IMR-90 (cell line): ENCODE measurements at regions not wholly inside any gene's neighbourhood (a gene's known extent, or its start where the extent isn't known, plus 50 kb on each side); places are given as distances from the start of the nearest gene placed in this dataset.

Source experiments
- ATAC-seq: fragments of 200-7000 bp; cut with Tn5 transposase; 2 replicates; pipeline ENCODE4 v1.9.1; 2020; ENCODE audit warnings: low read depth, mild to moderate bottlenecking, moderate library complexity
- BruUV-seq: library from RNA; stranded (reverse); fragments of 400-500 nt; replicated peaks from 2 replicates; lab custom pipeline; 2021; lab: Mats Ljungman, UMichigan
- CTCF ChIA-PET: fragments of 300-600 bp; formaldehyde crosslinking; extraction: SDS; loops from one replicate; lab custom pipeline; 2021; ENCODE audit warnings: antibody characterized with exemption; lab: Yijun Ruan, JAX
- POLR2A ChIA-PET: fragments of 300-600 bp; sonication (Branson Sonifier 250); formaldehyde crosslinking; loops from one replicate; lab custom pipeline; 2022; ENCODE audit warnings: antibody characterized with exemption; ENCODE audit not compliant: unreplicated experiment; lab: Charles Lee
- DNase-seq: peaks from one replicate; pipeline ENCODE4 v3.0.0; 2013
- H2AFZ ChIP-seq: replicated peaks from 2 replicates; pipeline ENCODE3; 2013; ENCODE audit warnings: low read length, mild to moderate bottlenecking; ENCODE audit not compliant: poor library complexity
- H2AK5ac ChIP-seq: 2 replicates; pipeline ENCODE4 v1.6.1; 2013; ENCODE audit warnings: low read depth, low read length, inconsistent platforms
- H2AK9ac ChIP-seq: replicated peaks from 2 replicates; pipeline ENCODE3; 2013; ENCODE audit warnings: mild to moderate bottlenecking, low read depth, low read length, moderate library complexity; ENCODE audit not compliant: poor library complexity
- H2BK120ac ChIP-seq: 2 replicates; pipeline ENCODE4 v1.6.1; 2013; ENCODE audit warnings: low read depth, low read length, inconsistent platforms
- H2BK15ac ChIP-seq: 3 replicates; pipeline ENCODE4 v1.6.1; 2013; ENCODE audit warnings: low read depth, low read length, inconsistent platforms
- H2BK20ac ChIP-seq: 2 replicates; pipeline ENCODE4 v1.6.1; 2013; ENCODE audit warnings: low read depth, mild to moderate bottlenecking, inconsistent platforms, low read length, moderate library complexity
- H2BK5ac ChIP-seq: 2 replicates; pipeline ENCODE4 v1.6.1; 2013; ENCODE audit warnings: mild to moderate bottlenecking, low read depth, low read length, inconsistent platforms; ENCODE audit not compliant: poor library complexity, severe bottlenecking
- H3K14ac ChIP-seq: replicated peaks from 2 replicates; pipeline ENCODE4 v1.6.1; 2013; ENCODE audit warnings: low read depth, low read length, inconsistent platforms
- H3K18ac ChIP-seq: 2 replicates; pipeline ENCODE4 v1.6.1; 2013; ENCODE audit warnings: low read depth, low read length, control low read depth
- H3K23ac ChIP-seq: 2 replicates; pipeline ENCODE4 v1.6.1; 2013; ENCODE audit warnings: low read depth, low read length, inconsistent platforms
- H3K27ac ChIP-seq: 2 replicates; pipeline ENCODE4 v1.5.1; 2013; ENCODE audit warnings: mild to moderate bottlenecking, control low read depth, low read length; ENCODE audit not compliant: insufficient read depth
- H3K27me3 ChIP-seq: 2 replicates; pipeline ENCODE4 v1.6.1; 2013; ENCODE audit warnings: low read length; ENCODE audit not compliant: control insufficient read depth, insufficient read depth
- H3K36me3 ChIP-seq: 2 replicates; pipeline ENCODE4 v1.6.1; 2013; ENCODE audit warnings: low read length, mixed read lengths; ENCODE audit not compliant: control insufficient read depth, insufficient read depth
- H3K4ac ChIP-seq: 2 replicates; pipeline ENCODE4 v1.6.1; 2013; ENCODE audit warnings: low read depth, low read length, inconsistent platforms
- H3K4me1 ChIP-seq: 2 replicates; pipeline ENCODE4 v1.6.1; 2013; ENCODE audit warnings: low read length, mixed read lengths; ENCODE audit not compliant: control insufficient read depth, insufficient read depth
- H3K4me2 ChIP-seq: 2 replicates; pipeline ENCODE4 v1.6.1; 2013; ENCODE audit warnings: low read depth, mild to moderate bottlenecking, control low read depth, low read length, moderate library complexity
- H3K4me3 ChIP-seq: 2 replicates; pipeline ENCODE4 v1.5.1; 2013; ENCODE audit warnings: low read depth, mild to moderate bottlenecking, control low read depth, low read length, moderate library complexity; ENCODE audit not compliant: insufficient read depth
- H3K56ac ChIP-seq: 2 replicates; pipeline ENCODE4 v1.6.1; 2013; ENCODE audit warnings: low read length, inconsistent platforms; ENCODE audit not compliant: insufficient read depth; ENCODE audit errors: extremely low read depth
- H3K79me1 ChIP-seq, 2 experiments: 2 replicates each; pipeline ENCODE4 v1.6.1; 2013; ENCODE audit warnings: low read length in 2 of 2, inconsistent platforms in 1 of 2, low read depth in 1 of 2
- H3K9ac ChIP-seq: 2 replicates; pipeline ENCODE4 v1.6.1; 2013; ENCODE audit warnings: low read depth, low read length, control low read depth
- H3K9me1 ChIP-seq: 2 replicates; pipeline ENCODE4 v1.6.1; 2013; ENCODE audit warnings: low read length, inconsistent platforms; ENCODE audit not compliant: insufficient read depth
- H3K9me3 ChIP-seq: 2 replicates; pipeline ENCODE4 v1.6.1; 2013; ENCODE audit warnings: low read length; ENCODE audit not compliant: control insufficient read depth, insufficient read depth
- H4K20me1 ChIP-seq: 2 replicates; pipeline ENCODE4 v1.6.1; 2013; ENCODE audit warnings: low read length, inconsistent platforms; ENCODE audit not compliant: insufficient read depth
- H4K5ac ChIP-seq: 2 replicates; pipeline ENCODE4 v1.6.1; 2013; ENCODE audit warnings: mild to moderate bottlenecking, low read depth, low read length, control low read depth
- H4K8ac ChIP-seq, 2 experiments: 2 replicates each; pipeline ENCODE4 v1.6.1; 2013; ENCODE audit warnings: low read depth in 2 of 2, low read length in 2 of 2, control low read depth in 1 of 2, inconsistent platforms in 1 of 2
- H4K91ac ChIP-seq: 2 replicates; pipeline ENCODE4 v1.6.1; 2013; ENCODE audit warnings: low read depth, low read length, inconsistent platforms; ENCODE audit not compliant: insufficient read depth
- BHLHE40 ChIP-seq: fragments of 150-350 bp; IDR thresholded peaks from 2 replicates; pipeline ENCODE4 v1.6.1; 2016; ENCODE audit warnings: mild to moderate bottlenecking, low read depth, low read length
- CTCF ChIP-seq: conservative IDR thresholded peaks from 2 replicates; pipeline ENCODE4 v1.5.1; 2012; ENCODE audit warnings: mild to moderate bottlenecking, low read depth, low read length, improper control_type of control experiment
- ELK1 ChIP-seq: fragments of 150-350 bp; IDR thresholded peaks from 2 replicates; pipeline ENCODE4 v1.6.1; 2016; ENCODE audit warnings: low read depth, mild to moderate bottlenecking, low read length, moderate library complexity, borderline replicate concordance
- FOS ChIP-seq: fragments of 150-350 bp; IDR thresholded peaks from 2 replicates; pipeline ENCODE4 v1.6.1; 2016; ENCODE audit warnings: low read depth, low read length
- POLR2A ChIP-seq: IDR thresholded peaks from 2 replicates; pipeline ENCODE4 v1.6.1; 2012; ENCODE audit warnings: mild to moderate bottlenecking, low read depth, low read length
- WGBS, 2 experiments: methylation state at CpG; one replicate each; pipeline versions ENCODE4 v1.1.5 to v1.1.7; 2013; ENCODE audit warnings: missing lambda C conversion rate in 2 of 2; ENCODE audit not compliant: insufficient read length in 1 of 2; ENCODE audit errors: extremely low coverage in 2 of 2; 5-methylcytosine and 5-hydroxymethylcytosine counted together
- dilution Hi-C: fragments of 300-500 bp; cut with HindIII; formaldehyde crosslinking; loops from one replicate; pipeline ENCODE4 v1.14.3; 2018; ENCODE audit warnings: low sequenced_read_pairs; ENCODE audit not compliant: unreplicated experiment
- in situ Hi-C: fragments of 300-500 bp; cut with MboI; formaldehyde crosslinking; loops from 3 replicates; pipeline ENCODE4 v1.14.3; 2019; ENCODE audit warnings: low sequenced_read_pairs, inconsistent platforms, mixed read lengths
- intact Hi-C: fragments of 100-400 bp; cut with micrococcal nuclease; formaldehyde crosslinking; loops from 2 replicates; pipeline ENCODE4 v1.10.0; 2022

- H3K56ac ChIP-seq: no peak overlapping the region
- H4K20me1 ChIP-seq: no peaks in the 10 kb centered on the region
- no peak overlapping the region for H4K5ac ChIP-seq
- H3K9ac ChIP-seq: no peak overlapping the region
- H3K14ac ChIP-seq: no peak overlapping the region
- H2BK15ac ChIP-seq: no peak overlapping the region
- H2AFZ ChIP-seq: no peak overlapping the region
- H3K4me3 ChIP-seq: no peak overlapping the region
- no peak overlapping the region for H2AK5ac ChIP-seq
- no TSS peak for BruUV-seq
- H2AK9ac ChIP-seq: no peak overlapping the region
- POLR2A ChIA-PET: no interaction called here
- no peak overlapping the region for H3K23ac ChIP-seq
- no peak for TF ChIP-seq POLR2A
- no peak for TF ChIP-seq BHLHE40
- no peak for TF ChIP-seq CTCF
- TF ChIP-seq ELK1: no peak
- TF ChIP-seq FOS: no peak
- dilution Hi-C loops: no loop called here
- no peak overlapping the region for H3K18ac ChIP-seq
- CTCF ChIA-PET: no interaction called here
- H3K27ac ChIP-seq: no peak overlapping the region
- no peak overlapping the region for H4K91ac ChIP-seq
- H2BK20ac ChIP-seq: no peak overlapping the region
- H2BK5ac ChIP-seq: no peak overlapping the region
- no CpG with 5 or more reads among the region's 2 CpGs for WGBS, 2 experiments
- H3K4me1 ChIP-seq: no peaks in the 10 kb centered on the region
- no peak overlapping the region for H2BK120ac ChIP-seq
- intact Hi-C loops: no loop called here
- ATAC-seq (no peak), DNase-seq (no peak)
- H4K8ac ChIP-seq: no peak overlapping the region
- H3K36me3 ChIP-seq: no peaks in the 10 kb centered on the region
- in situ Hi-C loops: loop anchor here (10.0 kb wide), 1 partner anchor 376 kb away; no protein-coding TSS in a partner anchor
- no peak overlapping the region for H3K4ac ChIP-seq
- no peaks in the 10 kb centered on the region for H3K9me3 ChIP-seq
- H3K79me1 ChIP-seq: no peaks in the 10 kb centered on the region
- H3K4me2 ChIP-seq: no peak overlapping the region
- peaks cover 5% of the 10 kb centered on the region; the same call in 1 of the 2 replicates for H3K27me3 ChIP-seq
- no peaks in the 10 kb centered on the region for H3K9me1 ChIP-seq
Measured at GRCh38 chr14:34220378-34220706, 241.7 kb downstream of the SPTSSA start.
